ENCODE measurements at regions not wholly inside any gene's neighbourhood (a gene's known extent, or its start where the extent isn't known, plus 50 kb on each side); places are given as distances from the start of the nearest gene placed in this dataset.

DNA sequence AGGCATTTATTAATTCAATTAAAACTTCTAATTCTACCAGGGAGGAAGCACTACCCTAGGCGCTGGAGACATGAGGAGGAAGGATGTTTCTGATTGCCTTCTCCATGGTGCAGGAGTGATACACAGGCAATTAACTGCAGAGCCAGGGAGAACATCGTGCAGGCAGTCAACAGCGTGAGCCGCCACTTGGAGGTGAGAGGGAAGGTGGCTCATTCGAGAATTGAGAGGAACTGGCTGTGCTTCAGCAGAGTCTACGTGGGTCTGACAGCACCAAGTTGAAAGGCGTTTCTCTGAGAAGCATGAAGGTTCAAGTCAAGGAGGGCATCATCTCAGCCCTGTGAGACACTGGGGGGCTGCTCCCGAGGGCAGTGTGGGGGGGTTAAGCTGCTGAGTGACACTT is 388.7 kb upstream of the MYT1L start:
- TF ChIP-seq EZH2phosphoT487 (IDR thresholded peaks at IDR 0.05; ENCODE audit: low read depth, severe bottlenecking, unreplicated experiment): no peak
- TF ChIP-seq, protein P1, sequence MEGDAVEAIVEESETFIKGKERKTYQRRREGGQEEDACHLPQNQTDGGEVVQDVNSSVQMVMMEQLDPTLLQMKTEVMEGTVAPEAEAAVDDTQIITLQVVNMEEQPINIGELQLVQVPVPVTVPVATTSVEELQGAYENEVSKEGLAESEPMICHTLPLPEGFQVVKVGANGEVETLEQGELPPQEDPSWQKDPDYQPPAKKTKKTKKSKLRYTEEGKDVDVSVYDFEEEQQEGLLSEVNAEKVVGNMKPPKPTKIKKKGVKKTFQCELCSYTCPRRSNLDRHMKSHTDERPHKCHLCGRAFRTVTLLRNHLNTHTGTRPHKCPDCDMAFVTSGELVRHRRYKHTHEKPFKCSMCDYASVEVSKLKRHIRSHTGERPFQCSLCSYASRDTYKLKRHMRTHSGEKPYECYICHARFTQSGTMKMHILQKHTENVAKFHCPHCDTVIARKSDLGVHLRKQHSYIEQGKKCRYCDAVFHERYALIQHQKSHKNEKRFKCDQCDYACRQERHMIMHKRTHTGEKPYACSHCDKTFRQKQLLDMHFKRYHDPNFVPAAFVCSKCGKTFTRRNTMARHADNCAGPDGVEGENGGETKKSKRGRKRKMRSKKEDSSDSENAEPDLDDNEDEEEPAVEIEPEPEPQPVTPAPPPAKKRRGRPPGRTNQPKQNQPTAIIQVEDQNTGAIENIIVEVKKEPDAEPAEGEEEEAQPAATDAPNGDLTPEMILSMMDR (IDR thresholded peaks at IDR 0.05; ENCODE audit: poor library complexity): no peak
